NCI-H524 treated with DMSO at 0.1 percent for 48 hours (cell line): ENCODE measurements at regions not wholly inside any gene's neighbourhood (a gene's known extent, or its start where the extent isn't known, plus 50 kb on each side); places are given as distances from the start of the nearest gene placed in this dataset.
"Not testable (repeated sequence)": the region's sequence is repeated elsewhere in the genome, so short reads cannot be mapped to it uniquely, and the experiment has no call there.

Source experiments
- DNase-seq: peaks from one replicate; lab custom pipeline; 2025; lab: John Stamatoyannopoulos, UW

- DNase-seq, result no peak
These were observed 463.2 kb upstream of the CDH7 start for GRCh38 chr18:65287652-65288051.

GRCh38 chr18:65282096-65282495 is 468.7 kb upstream of the CDH7 start:
- no peak for DNase-seq

- DNase-seq, result no peak
These were observed 471.0 kb upstream of the CDH7 start for GRCh38 chr18:65279668-65280305.

- DNase-seq, result no peak
These were observed 471.7 kb upstream of the CDH7 start for GRCh38 chr18:65278939-65279667.

- no peak for DNase-seq
These were observed 481.4 kb upstream of the CDH7 start for GRCh38 chr18:65269375-65269774.

GRCh38 chr18:65265761-65266160 is 485.1 kb upstream of the CDH7 start:
- DNase-seq, result no peak

- DNase-seq, result no peak
These were observed 490.8 kb upstream of the CDH7 start for GRCh38 chr18:65260030-65260429.

- DNase-seq, result no peak
These were observed 491.4 kb upstream of the CDH7 start for GRCh38 chr18:65259403-65259802.

- no peak for DNase-seq
These were observed 493.7 kb upstream of the CDH7 start for GRCh38 chr18:65257149-65257548.

GRCh38 chr18:65255417-65255816 is 495.4 kb upstream of the CDH7 start:
- DNase-seq, result no peak

- no peak for DNase-seq
These were observed 511.0 kb upstream of the CDH7 start for GRCh38 chr18:65239787-65240186.

- DNase-seq, result peak; percentile 93
These were observed 514.7 kb upstream of the CDH7 start for GRCh38 chr18:65235966-65236624.

GRCh38 chr18:65230311-65230710 is 520.5 kb upstream of the CDH7 start:
- no peak for DNase-seq

- DNase-seq, result no peak
These were observed 522.8 kb upstream of the CDH7 start for GRCh38 chr18:65227970-65228369.

- no peak for DNase-seq
These were observed 529.1 kb upstream of the CDH7 start for GRCh38 chr18:65221736-65222135.

GRCh38 chr18:65221115-65221514 is 529.7 kb upstream of the CDH7 start:
- no peak for DNase-seq

GRCh38 chr18:65215865-65216466 is 534.8 kb upstream of the CDH7 start:
- DNase-seq, result no peak

GRCh38 chr18:65214456-65214855 is 536.4 kb upstream of the CDH7 start:
- DNase-seq, result no peak

- no peak for DNase-seq
These were observed 544.1 kb upstream of the CDH7 start for GRCh38 chr18:65206551-65207260.

- DNase-seq, result no peak
These were observed 548.7 kb upstream of the CDH7 start for GRCh38 chr18:65202091-65202490.

GRCh38 chr18:65175681-65176080 is 575.1 kb upstream of the CDH7 start:
- no peak for DNase-seq

GRCh38 chr18:65162086-65162485 is 588.7 kb upstream of the CDH7 start:
- not testable (repeated sequence) for DNase-seq
